GM21423 (cell line): ENCODE measurements at regions not wholly inside any gene's neighbourhood (a gene's known extent, or its start where the extent isn't known, plus 50 kb on each side); places are given as distances from the start of the nearest gene placed in this dataset.

Experiments used
- ATAC-seq: cut with Tn5 transposase; IDR thresholded peaks from one replicate; pipeline ENCODE4 v1.9.1; 2021; ENCODE audit warnings: mild to moderate bottlenecking, moderate library complexity; ENCODE audit not compliant: unreplicated experiment

- no peak for ATAC-seq
Measured at GRCh38 chr21:27291006-27291405, 324.1 kb upstream of the ADAMTS5 start.

DNA sequence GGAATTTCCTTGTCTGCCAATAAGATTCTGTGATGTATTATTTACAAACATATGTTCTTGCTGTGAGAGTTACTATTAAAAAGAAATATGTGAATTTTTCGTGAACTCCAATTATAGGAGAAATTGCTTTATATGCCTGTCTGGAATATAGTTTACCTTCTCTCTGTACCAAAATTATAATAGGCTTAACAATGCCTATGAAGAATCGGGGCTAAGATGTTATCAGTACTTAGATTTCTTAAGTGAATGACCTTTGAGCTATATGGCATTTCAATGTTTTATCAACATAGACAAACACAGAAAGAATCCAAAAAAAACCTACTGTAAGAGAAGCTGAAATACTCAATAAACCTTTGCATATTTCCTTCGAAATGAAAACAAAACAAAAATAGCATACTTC, 323.1 kb upstream of the ADAMTS5 start:
- ATAC-seq, result no peak

- no peak for ATAC-seq
Measured at GRCh38 chr21:27286760-27287159, 319.9 kb upstream of the ADAMTS5 start.

DNA sequence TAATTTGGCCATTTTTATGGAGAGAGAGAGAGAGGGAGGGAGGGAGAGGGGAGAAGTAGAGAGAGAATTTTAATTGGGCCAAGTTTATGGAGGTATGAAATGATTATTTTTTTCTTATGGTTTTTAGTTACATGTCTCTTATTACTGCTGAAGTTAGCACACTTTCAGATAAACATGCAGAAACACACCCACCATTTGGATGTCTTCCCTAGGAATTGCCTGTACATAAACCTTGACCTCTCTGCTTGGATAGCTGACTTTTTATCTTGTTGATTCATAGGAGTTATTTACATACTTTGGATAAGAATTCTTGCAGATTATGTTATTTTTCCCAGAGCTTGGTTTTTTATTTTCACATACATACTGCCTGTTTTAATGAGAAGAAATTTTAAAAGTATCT, 310.2 kb upstream of the ADAMTS5 start:
- no peak for ATAC-seq

DNA sequence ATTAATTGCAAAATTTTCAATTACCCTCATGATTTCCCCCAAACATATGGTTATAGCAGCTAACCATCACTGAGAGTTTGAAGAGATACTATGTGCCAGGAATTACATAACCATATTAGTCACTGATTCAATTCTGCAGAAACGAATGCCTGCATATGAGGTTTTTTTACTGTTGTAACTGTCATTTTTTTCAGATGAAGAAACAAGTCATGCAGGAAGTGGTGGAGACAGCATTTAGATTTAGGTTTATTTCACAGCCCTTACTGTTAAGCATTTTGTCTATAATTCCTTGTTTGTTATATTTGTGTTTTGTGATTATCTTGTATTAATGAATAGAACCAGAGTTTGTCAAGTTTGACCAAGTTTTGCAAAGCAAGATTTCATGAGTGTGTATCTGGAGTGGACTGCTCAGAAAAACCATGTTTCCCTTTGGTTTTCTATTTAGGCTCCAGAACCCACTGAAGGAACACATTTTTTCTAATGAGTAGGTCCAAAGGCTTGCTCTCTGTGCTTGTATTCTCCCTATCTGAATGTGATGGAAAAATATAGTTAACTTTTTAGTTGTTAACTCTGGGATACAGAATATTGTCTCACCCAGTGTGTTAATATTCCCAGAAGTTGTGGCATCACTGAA, 308.5 kb upstream of the ADAMTS5 start:
- ATAC-seq, result no peak

DNA sequence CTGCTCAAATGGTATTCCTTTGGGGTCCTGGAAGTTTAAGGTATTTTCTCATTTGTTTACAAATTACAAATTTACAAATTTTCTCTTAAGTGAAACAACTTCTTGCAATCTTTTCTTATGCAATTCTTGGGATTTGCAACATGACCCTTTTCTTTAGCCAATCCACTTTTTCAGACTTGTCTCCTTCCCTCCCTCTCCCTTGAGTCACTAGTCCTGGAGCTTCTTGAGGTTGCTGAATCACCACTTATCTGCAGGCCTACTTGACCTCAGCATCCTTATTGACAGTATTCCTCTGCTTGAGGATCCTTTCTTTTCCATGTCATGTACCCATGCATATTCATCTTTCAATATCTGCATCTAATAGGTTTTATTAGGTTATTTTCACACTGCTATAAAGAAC, 302.8 kb upstream of the ADAMTS5 start:
- ATAC-seq, result no peak

DNA sequence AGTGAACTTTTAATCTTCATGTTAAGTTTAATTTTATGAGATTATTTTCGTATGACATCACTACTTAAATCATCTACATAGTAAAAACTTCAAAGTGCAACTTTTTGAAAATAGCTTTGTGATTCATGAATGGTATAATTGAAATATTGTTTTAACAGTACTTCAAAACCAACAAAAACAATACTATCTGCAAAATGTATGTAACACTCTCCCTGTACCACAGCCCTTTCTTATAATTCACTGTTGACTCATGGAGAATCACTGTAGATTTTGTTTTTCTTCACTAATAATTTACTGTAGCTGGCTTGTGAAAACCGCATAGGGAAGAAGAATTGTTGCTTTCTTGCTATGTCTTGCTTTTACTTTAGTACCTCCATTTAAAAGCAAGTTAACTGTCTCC, 301.4 kb upstream of the ADAMTS5 start:
- no peak for ATAC-seq

DNA sequence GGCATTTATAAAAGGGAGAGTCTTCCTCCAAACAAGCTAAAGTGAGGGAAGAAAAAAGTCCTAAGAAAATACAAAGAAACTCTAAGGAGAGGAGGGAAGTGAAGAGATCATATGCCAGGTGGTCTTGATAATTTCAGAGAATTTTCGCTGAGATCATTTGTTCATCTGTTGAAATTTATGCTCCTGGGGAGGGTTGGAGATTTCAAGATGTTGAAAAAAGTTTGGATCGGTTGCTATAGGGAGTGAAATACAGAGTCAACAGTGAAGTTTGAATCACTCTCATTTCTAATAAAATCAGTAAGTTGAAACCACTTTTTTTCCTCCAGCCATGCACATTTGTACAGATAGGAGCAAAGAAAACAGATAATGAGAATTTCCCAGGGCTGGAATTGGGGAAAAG, 299.1 kb upstream of the ADAMTS5 start:
- no peak for ATAC-seq

GRCh38 chr21:27265492-27265891, 298.6 kb upstream of the ADAMTS5 start:
- ATAC-seq, result no peak

DNA sequence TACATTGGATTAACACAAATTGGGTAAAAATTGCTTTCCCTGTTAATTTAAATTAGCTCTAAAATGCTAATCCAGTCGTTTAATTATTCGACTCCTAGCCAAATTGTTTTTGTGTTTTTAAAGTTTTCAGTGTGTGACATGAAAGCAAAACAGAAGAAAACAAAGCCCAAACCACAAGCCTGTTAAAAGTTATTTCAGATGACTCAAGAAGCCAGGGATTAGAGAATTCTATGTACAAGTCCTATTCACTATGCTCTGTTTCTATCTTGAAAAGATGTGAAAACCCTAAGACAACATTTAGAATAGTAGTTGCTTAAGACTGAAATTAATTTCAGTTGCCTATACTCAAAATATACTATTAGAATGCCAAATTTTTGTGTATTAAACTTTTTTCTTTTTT, 294.8 kb upstream of the ADAMTS5 start:
- no peak for ATAC-seq

- ATAC-seq, result no peak
Measured at GRCh38 chr21:27260728-27261127, 293.8 kb upstream of the ADAMTS5 start.

DNA sequence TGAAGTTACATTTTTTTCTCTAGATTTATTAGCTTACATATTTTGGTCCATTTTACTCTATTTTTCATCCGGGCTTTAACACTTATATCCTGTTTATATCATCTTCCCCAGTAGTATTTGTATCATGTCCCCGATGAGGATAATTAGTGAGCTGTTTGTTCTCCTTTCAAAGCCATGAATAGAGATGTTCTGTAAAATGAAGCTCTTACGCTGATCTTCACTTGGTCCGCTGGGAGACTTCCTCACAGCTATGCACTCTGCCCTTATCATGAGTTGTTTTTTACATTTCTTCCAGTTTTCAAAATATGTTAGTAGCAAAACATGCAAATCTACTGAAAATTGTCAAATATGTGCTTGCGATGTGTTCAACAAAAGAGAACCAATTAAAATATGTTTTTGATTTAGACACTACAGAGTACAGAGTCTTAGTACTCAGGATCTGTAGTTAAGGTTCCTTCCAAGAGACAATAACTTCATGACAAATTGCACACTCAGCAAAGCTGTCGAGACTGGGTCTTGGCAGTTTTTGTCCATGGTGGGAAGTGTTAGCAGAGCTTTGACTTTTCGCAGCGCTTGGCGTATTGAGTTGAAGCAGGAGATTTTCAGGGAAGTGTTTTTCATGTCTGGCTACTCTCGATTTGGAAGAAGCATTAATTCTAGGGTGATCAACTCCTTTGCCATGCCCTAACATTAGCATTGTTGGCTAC, 292.0 kb upstream of the ADAMTS5 start:
- no peak for ATAC-seq

DNA sequence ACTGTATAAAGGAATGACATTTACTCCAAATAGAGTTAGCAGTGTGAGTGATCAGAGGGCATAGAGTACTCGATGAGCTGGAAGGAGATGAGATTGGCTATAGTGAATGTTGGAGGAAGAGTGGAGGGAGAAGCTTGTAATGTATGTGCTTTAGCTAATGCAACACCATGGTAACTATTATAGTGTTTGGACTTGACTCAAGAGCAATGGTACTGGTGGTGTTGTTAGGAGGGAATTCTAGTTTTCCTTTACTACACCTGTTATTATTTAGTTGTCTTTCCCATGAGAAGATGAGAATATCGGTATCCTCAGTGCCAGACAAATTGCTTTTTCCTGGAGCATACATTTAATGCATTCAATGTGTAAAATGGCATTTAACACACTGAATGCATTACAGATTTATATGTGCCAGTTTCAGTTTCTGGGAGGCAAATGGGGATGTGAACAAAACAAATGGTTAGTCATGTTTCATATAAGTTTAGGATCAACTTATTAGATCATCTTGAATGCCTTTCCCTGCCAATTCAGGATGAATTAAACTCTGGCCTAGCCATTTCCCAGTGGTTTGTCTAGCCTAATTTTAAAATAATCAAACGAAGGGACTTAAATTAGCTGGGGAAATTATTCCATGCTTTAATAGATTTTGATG, 291.1 kb upstream of the ADAMTS5 start:
- no peak for ATAC-seq

DNA sequence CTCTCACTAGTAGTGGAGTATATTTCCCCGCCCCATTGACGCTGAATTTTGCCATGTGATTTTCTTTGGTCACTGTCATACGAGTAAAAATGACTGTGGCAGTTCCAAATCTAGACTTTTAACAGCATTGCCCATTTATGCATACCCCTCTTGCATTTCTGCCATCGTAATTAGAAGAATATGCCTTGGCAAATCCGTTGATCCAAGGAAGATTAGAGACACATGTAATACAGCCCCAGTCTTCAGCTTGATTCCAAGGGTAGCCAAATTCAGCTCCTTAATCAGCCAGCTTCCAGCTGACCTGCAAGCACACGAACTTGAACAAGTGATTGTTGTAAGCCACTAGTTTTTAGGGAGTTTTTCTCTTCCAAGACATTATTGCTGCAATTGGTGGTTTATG, 290.3 kb upstream of the ADAMTS5 start:
- ATAC-seq, result no peak

GRCh38 chr21:27251752-27252151, 284.9 kb upstream of the ADAMTS5 start:
- no peak for ATAC-seq

DNA sequence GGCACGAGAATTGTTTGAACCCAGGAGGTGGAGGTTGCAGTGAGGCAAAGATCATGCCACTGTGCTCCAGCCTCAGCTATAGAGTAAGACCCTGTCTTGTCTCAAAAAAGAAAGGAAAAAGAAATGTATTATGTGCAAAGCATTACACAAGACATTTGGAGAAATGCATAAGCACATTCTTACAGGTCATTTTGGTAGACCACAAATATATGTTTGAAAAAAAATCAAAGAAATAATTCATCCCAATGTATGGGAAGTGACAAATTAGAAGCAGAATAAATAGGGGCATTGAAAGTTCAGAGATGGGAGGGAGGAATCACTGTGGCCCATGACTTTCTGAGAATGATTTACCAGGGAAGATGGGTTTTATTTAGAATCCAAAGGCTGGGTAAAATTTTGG, 283.5 kb upstream of the ADAMTS5 start:
- ATAC-seq, result no peak

DNA sequence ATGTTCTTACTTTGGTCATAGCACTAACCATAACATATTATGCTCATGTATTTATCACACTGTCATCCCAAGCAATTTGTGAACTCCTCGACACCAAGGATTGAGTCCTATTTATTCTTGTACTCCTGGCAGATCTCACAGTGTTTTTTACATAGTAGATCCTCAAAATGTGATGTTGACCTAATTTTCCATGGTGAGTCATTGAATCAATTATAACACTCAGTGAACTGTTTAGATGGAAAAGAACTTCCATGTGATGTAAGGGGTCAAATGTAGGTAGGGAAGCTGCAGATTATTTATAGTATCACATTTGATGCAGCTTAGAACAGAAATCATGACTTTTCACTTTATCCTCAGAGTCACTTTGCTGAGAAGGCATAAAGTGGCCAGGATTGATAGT, 281.9 kb upstream of the ADAMTS5 start:
- ATAC-seq, result no peak

GRCh38 chr21:27246741-27247140, 279.9 kb upstream of the ADAMTS5 start:
- ATAC-seq, result no peak

GRCh38 chr21:27244776-27245175, 277.9 kb upstream of the ADAMTS5 start:
- ATAC-seq, result no peak

DNA sequence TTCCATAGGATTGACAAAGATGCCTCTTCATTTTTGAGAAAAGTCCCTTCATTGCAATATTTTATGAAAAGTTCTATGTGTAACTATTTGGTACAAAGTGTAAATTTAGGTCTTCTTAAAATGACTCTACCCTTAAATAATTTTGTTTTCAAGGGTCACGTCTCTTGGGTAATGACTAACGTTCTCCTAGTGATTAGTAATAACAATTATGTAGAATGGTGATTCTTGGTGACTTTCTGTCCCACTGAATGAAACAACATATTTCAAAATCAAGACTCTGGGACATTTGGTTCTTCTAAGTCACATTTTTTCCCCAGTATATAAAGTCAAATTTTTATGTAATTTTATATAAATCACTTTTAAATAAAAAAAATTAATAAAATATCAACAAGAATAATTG, 277.5 kb upstream of the ADAMTS5 start:
- no peak for ATAC-seq

GRCh38 chr21:27240839-27241238, 274.0 kb upstream of the ADAMTS5 start:
- no peak for ATAC-seq

GRCh38 chr21:27233514-27234115, 266.7 kb upstream of the ADAMTS5 start:
- no peak for ATAC-seq
